Mesendoderm (in vitro differentiated cells): ENCODE measurements at regions not wholly inside any gene's neighbourhood (a gene's known extent, or its start where the extent isn't known, plus 50 kb on each side); places are given as distances from the start of the nearest gene placed in this dataset.

ENCODE experiments used
- DNase-seq: peaks from one replicate; pipeline ENCODE4 v3.0.0; 2013
- H2AK5ac ChIP-seq: 2 replicates; pipeline ENCODE4 v1.6.1; 2013; ENCODE audit warnings: low read length, inconsistent platforms
- H2BK120ac ChIP-seq: 2 replicates; pipeline ENCODE4 v1.6.1; 2013; ENCODE audit warnings: low read depth, mild to moderate bottlenecking, low read length, moderate library complexity, mixed read lengths
- H2BK15ac ChIP-seq: replicated peaks from 2 replicates; pipeline ENCODE4 v1.6.1; 2013; ENCODE audit warnings: low read depth, mild to moderate bottlenecking, moderate library complexity
- H2BK5ac ChIP-seq: 2 replicates; pipeline ENCODE4 v1.6.1; 2013; ENCODE audit warnings: low read length, inconsistent platforms
- H3K18ac ChIP-seq: 2 replicates; pipeline ENCODE4 v1.6.1; 2013; ENCODE audit warnings: mild to moderate bottlenecking, low read length, mixed read lengths
- H3K23ac ChIP-seq: one replicate; pipeline ENCODE4 v1.6.1; 2013; ENCODE audit warnings: low read length
- H3K27ac ChIP-seq: 2 replicates; pipeline ENCODE4 v1.5.1; 2013; ENCODE audit warnings: low read depth, mild to moderate bottlenecking, inconsistent platforms, low read length, moderate library complexity
- H3K27me3 ChIP-seq: 2 replicates; pipeline ENCODE4 v1.6.1; 2013; ENCODE audit warnings: low read length, control low read depth, mild to moderate bottlenecking, inconsistent platforms; ENCODE audit not compliant: insufficient read depth, poor library complexity
- H3K36me3 ChIP-seq: 2 replicates; pipeline ENCODE4 v1.6.1; 2013; ENCODE audit warnings: low read length, inconsistent platforms; ENCODE audit not compliant: control insufficient read depth, insufficient read depth
- H3K4ac ChIP-seq: one replicate; pipeline ENCODE4 v1.6.1; 2013; ENCODE audit warnings: low read depth, mild to moderate bottlenecking, low read length, moderate library complexity
- H3K4me1 ChIP-seq: 2 replicates; pipeline ENCODE4 v1.6.1; 2013; ENCODE audit warnings: low read depth, low read length, inconsistent platforms; ENCODE audit not compliant: control insufficient read depth
- H3K4me2 ChIP-seq: 2 replicates; pipeline ENCODE4 v1.6.1; 2013; ENCODE audit warnings: low read length
- H3K4me3 ChIP-seq: 2 replicates; pipeline ENCODE4 v1.5.1; 2013; ENCODE audit warnings: mild to moderate bottlenecking, low read length
- H3K56ac ChIP-seq: one replicate; pipeline ENCODE4 v1.6.1; 2013; ENCODE audit warnings: low read length
- H3K79me1 ChIP-seq: 2 replicates; pipeline ENCODE4 v1.6.1; 2013; ENCODE audit warnings: low read length, inconsistent platforms
- H3K79me2 ChIP-seq: 2 replicates; pipeline ENCODE4 v1.6.1; 2013; ENCODE audit warnings: mild to moderate bottlenecking, low read length; ENCODE audit not compliant: control insufficient read depth, insufficient read depth
- H3K9ac ChIP-seq: 2 replicates; pipeline ENCODE4 v1.6.1; 2013; ENCODE audit warnings: low read length, inconsistent platforms
- H4K5ac ChIP-seq: one replicate; pipeline ENCODE4 v1.6.1; 2013; ENCODE audit warnings: low read length
- H4K8ac ChIP-seq: one replicate; pipeline ENCODE4 v1.6.1; 2013; ENCODE audit warnings: low read depth, mild to moderate bottlenecking, control low read depth, low read length, moderate library complexity
- WGBS: extraction: QIAGEN DNeasy Blood & Tissue Kit; methylation state at CpG from one replicate; pipeline ENCODE4 v1.1.7; 2013; ENCODE audit warnings: low lambda C conversion rate, missing lambda C conversion rate; ENCODE audit not compliant: insufficient coverage; ENCODE audit errors: extremely low coverage; 5-methylcytosine and 5-hydroxymethylcytosine counted together

GRCh38 chr5:29504411-29504810 lies 1689.1 kb upstream of the CDH6 start:
- no peak overlapping the region for H2BK5ac ChIP-seq
- H4K8ac ChIP-seq = no peak overlapping the region
- H4K5ac ChIP-seq = no peak overlapping the region
- no peaks in the 10 kb centered on the region for H3K79me1 ChIP-seq
- H3K56ac ChIP-seq = no peak overlapping the region
- no peak for DNase-seq
- no peaks in the 10 kb centered on the region for H3K27me3 ChIP-seq
- no peak overlapping the region for H3K18ac ChIP-seq
- no peak overlapping the region for H2BK120ac ChIP-seq
- no peak overlapping the region for H2BK15ac ChIP-seq
- no peak overlapping the region for H3K4me3 ChIP-seq
- H3K27ac ChIP-seq = no peak overlapping the region
- no peak overlapping the region for H2AK5ac ChIP-seq
- no peak overlapping the region for H3K4me2 ChIP-seq
- no peak overlapping the region for H3K9ac ChIP-seq
- no peaks in the 10 kb centered on the region for H3K79me2 ChIP-seq
- no CpG with 5 or more reads among the region's 1 CpG for WGBS
- no peaks in the 10 kb centered on the region for H3K4me1 ChIP-seq
- no peak overlapping the region for H3K4ac ChIP-seq
- H3K23ac ChIP-seq = no peak overlapping the region
- no peaks in the 10 kb centered on the region for H3K36me3 ChIP-seq

- H3K27me3 ChIP-seq = no peaks in the 10 kb centered on the region
- no peak overlapping the region for H4K5ac ChIP-seq
- H3K4ac ChIP-seq = no peak overlapping the region
- no peak overlapping the region for H3K56ac ChIP-seq
- H3K9ac ChIP-seq = no peak overlapping the region
- H3K27ac ChIP-seq = no peak overlapping the region
- no peaks in the 10 kb centered on the region for H3K36me3 ChIP-seq
- no peak overlapping the region for H3K4me2 ChIP-seq
- no peaks in the 10 kb centered on the region for H3K79me2 ChIP-seq
- H3K79me1 ChIP-seq = no peaks in the 10 kb centered on the region
- H3K4me1 ChIP-seq = no peaks in the 10 kb centered on the region
- no peak overlapping the region for H3K18ac ChIP-seq
- H2BK120ac ChIP-seq = no peak overlapping the region
- no peak overlapping the region for H2AK5ac ChIP-seq
- no peak for DNase-seq
- no peak overlapping the region for H2BK15ac ChIP-seq
- H3K4me3 ChIP-seq = no peak overlapping the region
- H2BK5ac ChIP-seq = no peak overlapping the region
- H3K23ac ChIP-seq = no peak overlapping the region
- WGBS = no CpG with 5 or more reads among the region's 4 CpGs
- no peak overlapping the region for H4K8ac ChIP-seq
Measured at GRCh38 chr5:29498860-29499259, 1694.6 kb upstream of the CDH6 start.

GRCh38 chr5:29498412-29498811 lies 1695.1 kb upstream of the CDH6 start:
- H4K8ac ChIP-seq = no peak overlapping the region
- no peaks in the 10 kb centered on the region for H3K79me2 ChIP-seq
- no peaks in the 10 kb centered on the region for H3K79me1 ChIP-seq
- DNase-seq = no peak
- no peak overlapping the region for H2BK5ac ChIP-seq
- no peak overlapping the region for H3K4me3 ChIP-seq
- WGBS = no CpG with 5 or more reads among the region's 2 CpGs
- H4K5ac ChIP-seq = no peak overlapping the region
- no peak overlapping the region for H3K27ac ChIP-seq
- H3K27me3 ChIP-seq = no peaks in the 10 kb centered on the region
- no peak overlapping the region for H3K18ac ChIP-seq
- no peak overlapping the region for H3K4me2 ChIP-seq
- no peak overlapping the region for H3K4ac ChIP-seq
- H3K9ac ChIP-seq = no peak overlapping the region
- no peak overlapping the region for H3K23ac ChIP-seq
- no peak overlapping the region for H2BK15ac ChIP-seq
- no peaks in the 10 kb centered on the region for H3K36me3 ChIP-seq
- no peaks in the 10 kb centered on the region for H3K4me1 ChIP-seq
- H2AK5ac ChIP-seq = no peak overlapping the region
- no peak overlapping the region for H2BK120ac ChIP-seq
- H3K56ac ChIP-seq = no peak overlapping the region

GRCh38 chr5:29485333-29485732 lies 1708.2 kb upstream of the CDH6 start:
- Histone ChIP-seq H3K18ac (no peak overlapping the region), H4K5ac (no peak overlapping the region), H3K27me3 (no peaks in the 10 kb centered on the region), H3K4me2 (no peak overlapping the region), H3K4ac (no peak overlapping the region), H3K56ac (no peak overlapping the region), H3K23ac (no peak overlapping the region), H3K27ac (no peak overlapping the region), H3K36me3 (no peaks in the 10 kb centered on the region), H3K79me1 (no peaks in the 10 kb centered on the region), H4K8ac (no peak overlapping the region), H3K79me2 (no peaks in the 10 kb centered on the region), H2BK120ac (no peak overlapping the region), H3K4me3 (no peak overlapping the region), H3K9ac (no peak overlapping the region), H2BK15ac (no peak overlapping the region), H3K4me1 (no peaks in the 10 kb centered on the region), H2BK5ac (no peak overlapping the region), H2AK5ac (no peak overlapping the region)
- DNase-seq = no peak
- WGBS = no CpG with 5 or more reads among the region's 3 CpGs

- H3K56ac ChIP-seq = no peak overlapping the region
- H2BK15ac ChIP-seq = no peak overlapping the region
- no peaks in the 10 kb centered on the region for H3K4me1 ChIP-seq
- no peak overlapping the region for H2BK120ac ChIP-seq
- no peak overlapping the region for H3K27ac ChIP-seq
- H3K4ac ChIP-seq = no peak overlapping the region
- H3K9ac ChIP-seq = no peak overlapping the region
- H4K8ac ChIP-seq = no peak overlapping the region
- H3K79me1 ChIP-seq = no peaks in the 10 kb centered on the region
- H2AK5ac ChIP-seq = no peak overlapping the region
- no peak overlapping the region for H2BK5ac ChIP-seq
- no CpG with 5 or more reads among the region's 1 CpG for WGBS
- H3K27me3 ChIP-seq = no peaks in the 10 kb centered on the region
- no peaks in the 10 kb centered on the region for H3K79me2 ChIP-seq
- no peak for DNase-seq
- no peak overlapping the region for H3K18ac ChIP-seq
- no peak overlapping the region for H3K4me2 ChIP-seq
- no peak overlapping the region for H3K23ac ChIP-seq
- no peak overlapping the region for H4K5ac ChIP-seq
- no peaks in the 10 kb centered on the region for H3K36me3 ChIP-seq
- no peak overlapping the region for H3K4me3 ChIP-seq
Measured at GRCh38 chr5:29469581-29469980, 1723.9 kb upstream of the CDH6 start.

- no peak overlapping the region for H3K23ac ChIP-seq
- no peak overlapping the region for H3K9ac ChIP-seq
Measured at GRCh38 chr5:29462241-29462640, 1731.2 kb upstream of the CDH6 start.

More at GRCh38 chr5:29462241-29462640, 1731.2 kb upstream of the CDH6 start:
- WGBS = no CpG with 5 or more reads among the region's 5 CpGs
- Histone ChIP-seq H2BK120ac (no peak overlapping the region), H2BK15ac (no peak overlapping the region), H3K4me1 (no peaks in the 10 kb centered on the region), H3K27ac (no peak overlapping the region), H3K18ac (no peak overlapping the region), H3K36me3 (no peaks in the 10 kb centered on the region), H2BK5ac (no peak overlapping the region), H4K5ac (no peak overlapping the region), H3K4ac (no peak overlapping the region), H4K8ac (no peak overlapping the region), H3K27me3 (no peaks in the 10 kb centered on the region), H3K79me2 (no peaks in the 10 kb centered on the region), H3K4me3 (no peak overlapping the region), H3K79me1 (no peaks in the 10 kb centered on the region), H3K4me2 (no peak overlapping the region), H2AK5ac (no peak overlapping the region), H3K56ac (no peak overlapping the region)
- no peak for DNase-seq
